Right ventricle myocardium superior (tissue), 1 donor: ENCODE measurements at regions not wholly inside any gene's neighbourhood (a gene's known extent, or its start where the extent isn't known, plus 50 kb on each side); places are given as distances from the start of the nearest gene placed in this dataset.

Experiments
- ATAC-seq: fragments of 200-7000 bp; cut with Tn5 transposase; one replicate; pipeline ENCODE4 v1.9.1; 2020; ENCODE audit warnings: mild to moderate bottlenecking; ENCODE audit not compliant: poor library complexity
- DNase-seq: peaks from one replicate; pipeline ENCODE4 v3.0.0-alpha.2; 2020
- intact Hi-C: fragments of 100-400 bp; cut with DNase I; formaldehyde crosslinking; loops from one replicate; pipeline ENCODE4 v1.11.2; 2022
- donor health status: DM: no; HTN: yes; CAD: no; lungs with severe emphysema.

DNA sequence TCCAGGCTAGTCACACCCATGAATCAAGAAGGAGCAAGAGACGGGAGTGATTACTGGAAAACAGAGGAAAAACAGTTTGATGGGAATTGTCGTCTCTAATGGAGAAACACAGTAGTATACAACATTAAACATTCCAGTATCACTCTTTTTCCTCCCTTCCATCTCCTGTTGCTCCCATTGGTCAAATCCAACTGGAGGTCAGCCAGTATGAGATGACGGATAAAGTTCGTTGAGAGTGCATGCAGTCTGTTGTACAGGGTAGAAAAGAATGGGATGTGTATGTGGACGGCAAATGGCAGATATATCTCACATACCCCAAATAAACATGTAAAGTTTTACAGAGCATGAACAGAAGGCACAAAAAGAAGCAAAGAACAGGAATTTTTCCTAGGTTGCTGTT lies 221.9 kb upstream of the TNP1 start:
- DNase-seq: no peak
- intact Hi-C loops: no loop called here
- no peak for ATAC-seq

DNA sequence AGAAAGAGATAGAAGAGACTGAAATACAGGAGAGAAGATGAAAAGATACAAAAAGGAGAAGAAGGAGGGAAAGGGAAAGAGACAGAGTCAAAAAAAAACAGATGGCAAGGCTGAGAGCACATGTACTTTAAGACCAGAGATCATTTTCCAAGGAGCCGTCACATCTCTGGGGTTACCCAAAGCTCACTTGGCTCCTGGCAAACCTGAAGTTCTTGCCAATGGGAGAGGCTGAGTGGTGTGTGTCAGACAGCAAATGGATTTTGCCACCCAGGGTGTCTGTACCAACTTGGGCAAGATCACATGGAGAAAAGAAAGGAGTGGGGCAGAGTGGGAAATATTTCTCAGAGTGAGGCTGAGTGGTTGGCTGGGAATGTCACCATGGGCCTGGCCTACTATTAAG lies 219.3 kb upstream of the TNP1 start:
- intact Hi-C loops: no loop called here
- ATAC-seq: no peak
- DNase-seq: no peak

GRCh38 chr2:217077831-217078407 lies 218.1 kb upstream of the TNP1 start:
- DNase-seq (no peak), ATAC-seq (no peak)
- intact Hi-C loops: no loop called here

- no peak for DNase-seq
- intact Hi-C loops: no loop called here
- ATAC-seq: no peak
These were observed 216.9 kb upstream of the TNP1 start for GRCh38 chr2:217076657-217077232.

DNA sequence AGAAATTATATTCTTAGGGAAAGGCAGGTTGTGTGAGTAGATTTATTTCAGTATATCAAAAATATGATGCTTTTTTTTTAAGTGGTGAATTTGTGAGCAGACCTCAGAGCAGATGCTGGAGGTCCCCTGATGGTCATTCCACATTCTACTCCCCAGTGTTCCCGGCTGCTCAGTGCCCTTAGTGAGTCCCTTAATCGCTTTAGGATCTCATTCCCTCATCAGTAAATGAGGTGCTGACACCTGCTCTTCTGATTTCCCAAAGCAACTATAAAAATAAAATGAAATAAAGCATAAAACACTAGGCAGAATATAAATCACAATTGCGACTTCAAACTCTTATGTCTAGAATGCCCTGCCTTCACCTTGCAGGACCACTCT lies 216.2 kb upstream of the TNP1 start:
- ATAC-seq (no peak), DNase-seq (no peak)
- intact Hi-C loops: no loop called here

DNA sequence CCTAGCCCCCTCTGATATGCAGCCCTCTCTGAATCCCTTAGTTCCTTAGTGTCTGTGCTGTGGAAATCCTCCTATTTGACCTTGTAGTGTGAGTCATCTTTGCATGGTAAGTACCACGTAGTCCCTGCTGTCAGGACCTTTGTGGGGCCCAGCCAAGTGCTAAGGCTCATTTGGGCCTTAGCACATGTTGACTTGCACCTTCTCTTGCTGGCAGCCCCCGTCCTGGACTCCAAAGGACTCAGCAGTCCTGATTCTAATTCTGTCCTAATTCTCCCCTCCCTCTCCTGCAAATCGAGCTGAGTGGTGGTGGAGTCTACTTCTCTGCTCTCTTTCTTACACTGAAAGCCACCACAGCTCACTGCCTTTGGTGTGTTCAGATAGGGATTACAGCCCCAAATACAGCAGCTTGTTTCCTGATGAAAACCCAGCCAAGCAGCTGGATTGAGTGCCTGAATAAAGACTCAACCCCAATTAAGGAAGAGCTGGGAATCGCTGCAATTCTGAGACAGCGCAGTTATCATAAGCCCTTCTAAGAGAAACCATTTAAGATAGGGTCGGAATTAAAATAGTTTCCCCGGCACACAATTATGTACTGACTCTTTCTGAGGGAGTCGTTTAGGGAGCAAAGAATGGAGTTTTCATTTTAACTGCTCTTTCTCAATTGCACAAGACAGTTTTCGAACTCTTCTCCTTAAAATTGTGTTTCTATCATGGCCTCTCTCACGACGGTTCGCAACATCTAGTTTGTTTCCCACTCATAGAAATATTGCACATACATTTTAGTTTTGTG lies 215.6 kb upstream of the TNP1 start:
- DNase-seq (peak; percentile 71), ATAC-seq (peak; percentile 81)
- intact Hi-C loops: no loop called here

GRCh38 chr2:217074576-217075255 lies 214.9 kb upstream of the TNP1 start:
- peak; percentile 78 for ATAC-seq
- intact Hi-C loops: no loop called here
- no peak for DNase-seq

DNA sequence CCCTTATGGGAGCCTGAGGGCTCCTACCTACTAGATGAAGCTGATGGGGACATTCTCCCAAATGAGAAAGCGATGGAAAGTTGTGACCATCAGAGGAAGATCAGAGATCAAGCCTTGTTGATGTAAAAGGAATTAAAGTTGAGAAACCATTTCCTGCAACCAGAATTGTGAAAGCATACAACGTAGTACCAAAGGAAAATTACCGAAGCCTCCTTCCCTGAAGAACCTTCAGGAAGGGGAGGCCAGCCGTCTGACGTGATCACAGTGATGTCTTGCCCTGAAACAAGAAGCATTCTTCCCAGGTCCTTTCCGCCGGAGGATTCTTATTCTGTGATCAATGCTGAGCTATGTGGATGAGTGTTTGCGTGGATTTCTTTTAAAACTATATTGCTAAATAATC lies 211.6 kb upstream of the TNP1 start:
- intact Hi-C loops: no loop called here
- ATAC-seq: no peak
- no peak for DNase-seq

DNA sequence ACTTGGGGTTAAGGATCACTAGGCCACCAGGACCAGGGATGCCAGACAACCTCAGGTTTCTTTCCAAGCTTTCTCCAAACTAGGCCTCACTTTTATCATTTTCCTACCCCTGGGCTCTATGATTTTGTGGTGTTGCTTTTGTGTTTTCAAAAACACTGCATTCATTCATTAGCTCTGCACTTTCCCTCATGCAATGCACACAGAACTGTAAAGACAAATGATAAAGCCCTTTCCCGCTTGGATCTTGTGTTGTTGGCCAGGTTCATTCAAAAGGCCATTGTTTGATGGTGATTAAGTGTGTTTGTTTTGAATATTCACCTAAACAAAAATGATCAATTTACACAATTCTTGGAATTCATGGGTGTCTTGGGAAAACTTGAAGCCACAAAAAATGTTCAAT lies 210.7 kb upstream of the TNP1 start:
- ATAC-seq (no peak), DNase-seq (no peak)
- intact Hi-C loops: no loop called here

DNA sequence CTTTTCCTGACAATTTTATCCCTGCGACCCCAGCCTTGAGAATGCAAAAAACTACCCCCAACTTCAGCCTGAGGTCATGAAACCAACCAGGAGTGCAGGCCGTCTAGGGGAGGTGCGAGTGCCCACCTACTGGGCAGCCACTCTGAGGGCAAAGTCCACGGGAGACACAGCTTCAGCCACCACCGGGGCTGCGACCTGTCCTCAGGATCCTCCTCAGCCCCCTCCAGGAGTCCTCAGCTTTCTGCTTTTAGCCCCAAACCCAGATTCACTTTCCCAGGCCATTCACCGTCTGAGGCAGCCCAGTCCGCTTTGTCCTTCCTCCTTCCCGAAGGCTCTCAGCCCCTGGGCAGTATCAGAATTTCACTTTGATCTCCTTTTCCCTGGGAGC lies 210.2 kb upstream of the TNP1 start:
- intact Hi-C loops: no loop called here
- no peak for DNase-seq
- ATAC-seq: no peak

GRCh38 chr2:217069263-217070042 lies 209.6 kb upstream of the TNP1 start:
- intact Hi-C loops: no loop called here
- no peak for ATAC-seq
- no peak for DNase-seq

DNA sequence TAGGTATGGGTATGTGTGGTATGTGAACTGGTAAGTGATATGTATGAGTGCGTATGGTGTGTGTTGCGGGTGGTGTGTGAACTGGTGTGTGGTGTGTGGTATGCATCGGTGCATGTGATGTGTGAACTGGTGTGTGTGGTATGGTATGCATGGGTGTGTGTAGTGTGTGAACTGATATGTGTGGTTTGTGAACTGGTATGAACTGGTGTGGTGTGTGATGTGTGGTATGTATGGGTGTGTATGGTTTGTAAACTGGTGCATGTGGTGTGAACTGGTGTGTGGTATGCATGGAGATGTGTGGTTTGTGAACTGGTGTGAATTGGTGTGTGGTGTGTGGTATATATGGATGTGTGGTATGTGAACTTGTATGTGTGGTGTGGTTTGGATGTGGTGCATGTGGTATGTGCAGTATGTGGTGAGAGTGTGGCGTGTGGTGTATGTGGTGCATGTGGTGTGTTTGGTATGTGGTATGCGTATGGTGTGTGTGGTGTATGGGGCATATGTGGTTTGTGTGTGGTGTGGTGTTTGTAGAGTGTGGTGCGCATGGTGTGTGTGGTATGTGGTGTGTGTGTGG lies 208.9 kb upstream of the TNP1 start:
- ATAC-seq (no peak), DNase-seq (no peak)
- intact Hi-C loops: no loop called here

GRCh38 chr2:217067787-217068186 lies 207.9 kb upstream of the TNP1 start:
- intact Hi-C loops: no loop called here
- no peak for ATAC-seq
- no peak for DNase-seq

GRCh38 chr2:217066510-217067270 lies 206.8 kb upstream of the TNP1 start:
- ATAC-seq: no peak
- DNase-seq: no peak
- intact Hi-C loops: no loop called here

DNA sequence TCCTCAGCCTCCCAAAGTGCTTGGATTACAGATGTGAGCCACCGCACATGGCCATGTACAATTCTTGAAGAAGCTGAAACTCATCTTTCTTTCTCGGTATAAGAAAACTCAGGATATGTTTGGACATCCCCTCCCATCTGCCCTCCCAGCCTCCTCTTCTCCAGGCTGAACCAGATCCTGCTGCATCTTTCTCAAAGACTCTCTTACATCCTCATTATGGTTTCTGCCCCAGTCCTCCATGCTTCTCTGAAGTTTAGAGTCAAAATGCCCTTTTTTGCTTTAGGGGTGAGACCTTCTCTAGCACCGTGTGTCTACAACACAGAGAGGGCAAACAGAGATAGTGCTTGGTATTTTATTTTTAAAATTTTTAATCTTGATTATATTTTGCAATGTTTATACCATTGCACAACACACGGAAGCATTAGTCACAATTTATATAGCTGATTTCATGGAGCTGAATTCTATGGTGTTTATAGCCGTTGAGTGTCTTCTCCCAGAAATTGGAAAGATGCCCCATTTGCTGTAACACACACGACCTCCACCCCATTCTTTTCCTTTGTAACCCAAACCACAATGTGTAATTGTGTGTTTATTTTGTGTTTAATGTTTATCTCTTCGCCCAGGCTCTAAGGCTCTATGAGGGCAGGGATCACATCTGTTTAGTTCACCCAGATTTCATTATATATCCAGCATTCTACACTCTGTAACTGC lies 206.0 kb upstream of the TNP1 start:
- ATAC-seq: no peak
- intact Hi-C loops: no loop called here
- no peak for DNase-seq

DNA sequence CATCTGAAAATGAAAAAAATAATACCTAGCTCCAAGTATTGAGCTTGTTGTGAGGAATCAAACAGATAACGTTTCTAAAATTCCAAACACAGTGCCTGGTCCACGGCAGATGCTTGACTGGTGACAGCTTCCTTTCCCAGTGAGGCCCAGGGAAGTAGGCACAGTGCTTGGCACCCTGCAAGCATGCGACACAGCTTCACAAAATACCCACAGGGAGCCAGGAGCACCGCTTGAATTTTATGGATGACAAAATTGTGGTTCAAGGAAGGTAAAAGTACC lies 205.1 kb upstream of the TNP1 start:
- ATAC-seq: no peak
- no peak for DNase-seq
- intact Hi-C loops: no loop called here

- ATAC-seq: peak; percentile 63
- intact Hi-C loops: no loop called here
- DNase-seq: no peak
These were observed 204.6 kb upstream of the TNP1 start for GRCh38 chr2:217064234-217065011.
